ENCODE measurements at regions not wholly inside any gene's neighbourhood (a gene's known extent, or its start where the extent isn't known, plus 50 kb on each side); places are given as distances from the start of the nearest gene placed in this dataset.

- no peak for TF ChIP-seq EZH2 (IDR thresholded peaks at IDR 0.05; ENCODE audit: insufficient read depth, poor library complexity, severe bottlenecking)
- TF ChIP-seq EZH2phosphoT487 (IDR thresholded peaks at IDR 0.05; ENCODE audit: insufficient read depth, low read depth) = no peak
These were observed 1814.9 kb downstream of the STIM2 start for GRCh38 chr4:28675582-28675981.
